ENCODE measurements at regions not wholly inside any gene's neighbourhood (a gene's known extent, or its start where the extent isn't known, plus 50 kb on each side); places are given as distances from the start of the nearest gene placed in this dataset.

- H3K9me3 ChIP-seq (ENCODE audit: control insufficient read depth, low read length) = no peaks in the 10 kb centered on the region
These were observed 513.4 kb downstream of the ANKRD7 start for GRCh38 chr7:118737935-118738334.

GRCh38 chr7:118745927-118746326, 521.4 kb downstream of the ANKRD7 start:
- H3K4me3 ChIP-seq (ENCODE audit: extremely low read depth, insufficient read depth, low read length, poor library complexity, severe bottlenecking) = no peak overlapping the region
- H3K4me1 ChIP-seq (ENCODE audit: control insufficient read depth, insufficient read depth, low read length, poor library complexity, severe bottlenecking) = peaks cover 10% of the 10 kb centered on the region
- no peaks in the 10 kb centered on the region for H3K36me3 ChIP-seq (ENCODE audit: control insufficient read depth, insufficient read depth, low read length)
- WGBS, 2 experiments (ENCODE audit: insufficient coverage in 2 of 2) = 70 to 100% methylated on average over 1 of the region's 1 CpG
- H3K9me3 ChIP-seq (ENCODE audit: control insufficient read depth, low read length) = no peaks in the 10 kb centered on the region
- no peak overlapping the region for H3K27ac ChIP-seq (ENCODE audit: low read depth, low read length, severe bottlenecking)

More at GRCh38 chr7:118737935-118738334, 513.4 kb downstream of the ANKRD7 start:
- Histone ChIP-seq H3K4me3 (ENCODE audit: extremely low read depth, insufficient read depth, low read length, poor library complexity, severe bottlenecking) (no peak overlapping the region), H3K36me3 (ENCODE audit: control insufficient read depth, insufficient read depth, low read length) (no peaks in the 10 kb centered on the region), H3K4me1 (ENCODE audit: control insufficient read depth, insufficient read depth, low read length, poor library complexity, severe bottlenecking) (no peaks in the 10 kb centered on the region), H3K27ac (ENCODE audit: low read depth, low read length, severe bottlenecking) (no peak overlapping the region)
- no CpG with 5 or more reads among the region's 4 CpGs for WGBS, 2 experiments (ENCODE audit: insufficient coverage in 2 of 2)

- no peaks in the 10 kb centered on the region for H3K36me3 ChIP-seq (ENCODE audit: control insufficient read depth, insufficient read depth, low read length)
These were observed 523.0 kb downstream of the ANKRD7 start for GRCh38 chr7:118747473-118747872.

GRCh38 chr7:118753479-118753878, 529.0 kb downstream of the ANKRD7 start:
- Histone ChIP-seq H3K4me3 (ENCODE audit: extremely low read depth, insufficient read depth, low read length, poor library complexity, severe bottlenecking) (no peak overlapping the region), H3K9me3 (ENCODE audit: control insufficient read depth, low read length) (no peaks in the 10 kb centered on the region), H3K36me3 (ENCODE audit: control insufficient read depth, insufficient read depth, low read length) (no peaks in the 10 kb centered on the region), H3K4me1 (ENCODE audit: control insufficient read depth, insufficient read depth, low read length, poor library complexity, severe bottlenecking) (no peaks in the 10 kb centered on the region), H3K27ac (ENCODE audit: low read depth, low read length, severe bottlenecking) (no peak overlapping the region)
- no CpG with 5 or more reads among the region's 1 CpG for WGBS, 2 experiments (ENCODE audit: insufficient coverage in 2 of 2)

More at GRCh38 chr7:118747473-118747872, 523.0 kb downstream of the ANKRD7 start:
- H3K27ac ChIP-seq (ENCODE audit: low read depth, low read length, severe bottlenecking) = no peak overlapping the region
- peaks cover 10% of the 10 kb centered on the region for H3K4me1 ChIP-seq (ENCODE audit: control insufficient read depth, insufficient read depth, low read length, poor library complexity, severe bottlenecking)
- no peaks in the 10 kb centered on the region for H3K9me3 ChIP-seq (ENCODE audit: control insufficient read depth, low read length)
- H3K4me3 ChIP-seq (ENCODE audit: extremely low read depth, insufficient read depth, low read length, poor library complexity, severe bottlenecking) = no peak overlapping the region

- WGBS, 2 experiments (ENCODE audit: insufficient coverage in 2 of 2) = 63 to 71% methylated on average over 1 of the region's 3 CpGs
- Histone ChIP-seq H3K9me3 (ENCODE audit: control insufficient read depth, low read length) (no peaks in the 10 kb centered on the region), H3K27ac (ENCODE audit: low read depth, low read length, severe bottlenecking) (no peak overlapping the region), H3K4me1 (ENCODE audit: control insufficient read depth, insufficient read depth, low read length, poor library complexity, severe bottlenecking) (no peaks in the 10 kb centered on the region), H3K36me3 (ENCODE audit: control insufficient read depth, insufficient read depth, low read length) (no peaks in the 10 kb centered on the region), H3K4me3 (ENCODE audit: extremely low read depth, insufficient read depth, low read length, poor library complexity, severe bottlenecking) (no peak overlapping the region)
These were observed 530.1 kb downstream of the ANKRD7 start for GRCh38 chr7:118754608-118755007.

GRCh38 chr7:118755067-118755625, 530.6 kb downstream of the ANKRD7 start:
- WGBS, 2 experiments (ENCODE audit: insufficient coverage in 2 of 2) = 83 to 100% methylated on average over 1 of the region's 3 CpGs
- H3K4me1 ChIP-seq (ENCODE audit: control insufficient read depth, insufficient read depth, low read length, poor library complexity, severe bottlenecking) = no peaks in the 10 kb centered on the region
- no peak overlapping the region for H3K4me3 ChIP-seq (ENCODE audit: extremely low read depth, insufficient read depth, low read length, poor library complexity, severe bottlenecking)
- H3K27ac ChIP-seq (ENCODE audit: low read depth, low read length, severe bottlenecking) = no peak overlapping the region
- H3K9me3 ChIP-seq (ENCODE audit: control insufficient read depth, low read length) = no peaks in the 10 kb centered on the region
- no peaks in the 10 kb centered on the region for H3K36me3 ChIP-seq (ENCODE audit: control insufficient read depth, insufficient read depth, low read length)

- H3K36me3 ChIP-seq (ENCODE audit: control insufficient read depth, insufficient read depth, low read length) = no peaks in the 10 kb centered on the region
- H3K4me1 ChIP-seq (ENCODE audit: control insufficient read depth, insufficient read depth, low read length, poor library complexity, severe bottlenecking) = no peaks in the 10 kb centered on the region
- no peak overlapping the region for H3K27ac ChIP-seq (ENCODE audit: low read depth, low read length, severe bottlenecking)
- H3K4me3 ChIP-seq (ENCODE audit: extremely low read depth, insufficient read depth, low read length, poor library complexity, severe bottlenecking) = no peak overlapping the region
- WGBS, 2 experiments (ENCODE audit: insufficient coverage in 2 of 2) = no CpG with 5 or more reads among the region's 3 CpGs
- no peaks in the 10 kb centered on the region for H3K9me3 ChIP-seq (ENCODE audit: control insufficient read depth, low read length)
These were observed 532.6 kb downstream of the ANKRD7 start for GRCh38 chr7:118757066-118757465.

GRCh38 chr7:118758582-118758981, 534.1 kb downstream of the ANKRD7 start:
- Histone ChIP-seq H3K9me3 (ENCODE audit: control insufficient read depth, low read length) (no peaks in the 10 kb centered on the region), H3K36me3 (ENCODE audit: control insufficient read depth, insufficient read depth, low read length) (no peaks in the 10 kb centered on the region), H3K4me1 (ENCODE audit: control insufficient read depth, insufficient read depth, low read length, poor library complexity, severe bottlenecking) (no peaks in the 10 kb centered on the region), H3K4me3 (ENCODE audit: extremely low read depth, insufficient read depth, low read length, poor library complexity, severe bottlenecking) (no peak overlapping the region), H3K27ac (ENCODE audit: low read depth, low read length, severe bottlenecking) (no peak overlapping the region)

- no peak overlapping the region for H3K27ac ChIP-seq (ENCODE audit: low read depth, low read length, severe bottlenecking)
- no peaks in the 10 kb centered on the region for H3K36me3 ChIP-seq (ENCODE audit: control insufficient read depth, insufficient read depth, low read length)
- H3K4me1 ChIP-seq (ENCODE audit: control insufficient read depth, insufficient read depth, low read length, poor library complexity, severe bottlenecking) = no peaks in the 10 kb centered on the region
- no peaks in the 10 kb centered on the region for H3K9me3 ChIP-seq (ENCODE audit: control insufficient read depth, low read length)
- no peak overlapping the region for H3K4me3 ChIP-seq (ENCODE audit: extremely low read depth, insufficient read depth, low read length, poor library complexity, severe bottlenecking)
These were observed 535.4 kb downstream of the ANKRD7 start for GRCh38 chr7:118759921-118760320.

- Histone ChIP-seq H3K4me3 (ENCODE audit: extremely low read depth, insufficient read depth, low read length, poor library complexity, severe bottlenecking) (no peak overlapping the region), H3K27ac (ENCODE audit: low read depth, low read length, severe bottlenecking) (no peak overlapping the region), H3K9me3 (ENCODE audit: control insufficient read depth, low read length) (no peaks in the 10 kb centered on the region), H3K36me3 (ENCODE audit: control insufficient read depth, insufficient read depth, low read length) (no peaks in the 10 kb centered on the region), H3K4me1 (ENCODE audit: control insufficient read depth, insufficient read depth, low read length, poor library complexity, severe bottlenecking) (no peaks in the 10 kb centered on the region)
- no CpG with 5 or more reads among the region's 2 CpGs for WGBS, 2 experiments (ENCODE audit: insufficient coverage in 2 of 2)
These were observed 537.9 kb downstream of the ANKRD7 start for GRCh38 chr7:118762451-118762850.

GRCh38 chr7:118764221-118764620, 539.7 kb downstream of the ANKRD7 start:
- Histone ChIP-seq H3K4me3 (ENCODE audit: extremely low read depth, insufficient read depth, low read length, poor library complexity, severe bottlenecking) (no peak overlapping the region), H3K27ac (ENCODE audit: low read depth, low read length, severe bottlenecking) (no peak overlapping the region), H3K9me3 (ENCODE audit: control insufficient read depth, low read length) (no peaks in the 10 kb centered on the region), H3K36me3 (ENCODE audit: control insufficient read depth, insufficient read depth, low read length) (no peaks in the 10 kb centered on the region), H3K4me1 (ENCODE audit: control insufficient read depth, insufficient read depth, low read length, poor library complexity, severe bottlenecking) (no peaks in the 10 kb centered on the region)
- 89 to 100% methylated on average over 3 to 4 of the region's 4 CpGs for WGBS, 2 experiments (ENCODE audit: insufficient coverage in 2 of 2)

- no peaks in the 10 kb centered on the region for H3K36me3 ChIP-seq (ENCODE audit: control insufficient read depth, insufficient read depth, low read length)
- H3K9me3 ChIP-seq (ENCODE audit: control insufficient read depth, low read length) = no peaks in the 10 kb centered on the region
- no peak overlapping the region for H3K4me3 ChIP-seq (ENCODE audit: extremely low read depth, insufficient read depth, low read length, poor library complexity, severe bottlenecking)
- H3K4me1 ChIP-seq (ENCODE audit: control insufficient read depth, insufficient read depth, low read length, poor library complexity, severe bottlenecking) = no peaks in the 10 kb centered on the region
- no peak overlapping the region for H3K27ac ChIP-seq (ENCODE audit: low read depth, low read length, severe bottlenecking)
These were observed 547.2 kb downstream of the ANKRD7 start for GRCh38 chr7:118771672-118772071.

Data from mesodermal cell (in vitro differentiated cells).